ENCODE measurements at regions not wholly inside any gene's neighbourhood (a gene's known extent, or its start where the extent isn't known, plus 50 kb on each side); places are given as distances from the start of the nearest gene placed in this dataset.

- H3K27ac ChIP-seq (ENCODE audit: poor library complexity, severe bottlenecking): no peak overlapping the region
- TF ChIP-seq CTCF (IDR thresholded peaks at IDR 0.05; ENCODE audit: poor library complexity, severe bottlenecking): no peak
- H3K4me1 ChIP-seq (ENCODE audit: insufficient read depth, poor library complexity, severe bottlenecking): no peaks in the 10 kb centered on the region
- no peak overlapping the region for H3K4me3 ChIP-seq (ENCODE audit: severe bottlenecking)
- H3K36me3 ChIP-seq (ENCODE audit: low read depth): no peaks in the 10 kb centered on the region
- H3K27me3 ChIP-seq (ENCODE audit: insufficient read depth, poor library complexity, severe bottlenecking): peaks cover 4% of the 10 kb centered on the region
- ATAC-seq (ENCODE audit: low read depth): no peak
- no peak for DNase-seq (ENCODE audit: low spot score)
- H3K9me3 ChIP-seq (ENCODE audit: severe bottlenecking): no peaks in the 10 kb centered on the region
Measured at GRCh38 chr1:181206513-181206912, 118.0 kb downstream of the IER5 start.

GRCh38 chr1:181206979-181207790 lies 118.7 kb downstream of the IER5 start:
- H3K4me1 ChIP-seq (ENCODE audit: insufficient read depth, poor library complexity, severe bottlenecking): no peaks in the 10 kb centered on the region
- DNase-seq (ENCODE audit: low spot score): no peak
- no peak for TF ChIP-seq CTCF (IDR thresholded peaks at IDR 0.05; ENCODE audit: poor library complexity, severe bottlenecking)
- no peak overlapping the region for H3K4me3 ChIP-seq (ENCODE audit: severe bottlenecking)
- H3K27me3 ChIP-seq (ENCODE audit: insufficient read depth, poor library complexity, severe bottlenecking): peaks cover 5% of the 10 kb centered on the region
- no peak for ATAC-seq (ENCODE audit: low read depth)
- H3K27ac ChIP-seq (ENCODE audit: poor library complexity, severe bottlenecking): no peak overlapping the region
- H3K36me3 ChIP-seq (ENCODE audit: low read depth): no peaks in the 10 kb centered on the region
- no peaks in the 10 kb centered on the region for H3K9me3 ChIP-seq (ENCODE audit: severe bottlenecking)

- TF ChIP-seq CTCF (IDR thresholded peaks at IDR 0.05; ENCODE audit: poor library complexity, severe bottlenecking): no peak
- H3K4me1 ChIP-seq (ENCODE audit: insufficient read depth, poor library complexity, severe bottlenecking): no peaks in the 10 kb centered on the region
- H3K27me3 ChIP-seq (ENCODE audit: insufficient read depth, poor library complexity, severe bottlenecking): peaks cover 5% of the 10 kb centered on the region
- ATAC-seq (ENCODE audit: low read depth) (no peak), DNase-seq (ENCODE audit: low spot score) (no peak)
- H3K4me3 ChIP-seq (ENCODE audit: severe bottlenecking): no peak overlapping the region
- H3K27ac ChIP-seq (ENCODE audit: poor library complexity, severe bottlenecking): no peak overlapping the region
- H3K36me3 ChIP-seq (ENCODE audit: low read depth): no peaks in the 10 kb centered on the region
- H3K9me3 ChIP-seq (ENCODE audit: severe bottlenecking): no peaks in the 10 kb centered on the region
Measured at GRCh38 chr1:181208083-181208482, 119.6 kb downstream of the IER5 start.

- ATAC-seq (ENCODE audit: low read depth) (no peak), DNase-seq (ENCODE audit: low spot score) (no peak)
- Histone ChIP-seq H3K27ac (ENCODE audit: poor library complexity, severe bottlenecking) (no peak overlapping the region), H3K27me3 (ENCODE audit: insufficient read depth, poor library complexity, severe bottlenecking) (peaks cover 5% of the 10 kb centered on the region), H3K4me3 (ENCODE audit: severe bottlenecking) (no peak overlapping the region), H3K9me3 (ENCODE audit: severe bottlenecking) (no peaks in the 10 kb centered on the region), H3K36me3 (ENCODE audit: low read depth) (no peaks in the 10 kb centered on the region), H3K4me1 (ENCODE audit: insufficient read depth, poor library complexity, severe bottlenecking) (no peaks in the 10 kb centered on the region)
- TF ChIP-seq CTCF (IDR thresholded peaks at IDR 0.05; ENCODE audit: poor library complexity, severe bottlenecking): no peak
Measured at GRCh38 chr1:181208967-181209366, 120.5 kb downstream of the IER5 start.

GRCh38 chr1:181213056-181213455 lies 124.6 kb downstream of the IER5 start:
- Histone ChIP-seq H3K36me3 (ENCODE audit: low read depth) (no peaks in the 10 kb centered on the region), H3K4me3 (ENCODE audit: severe bottlenecking) (no peak overlapping the region), H3K9me3 (ENCODE audit: severe bottlenecking) (no peaks in the 10 kb centered on the region), H3K27me3 (ENCODE audit: insufficient read depth, poor library complexity, severe bottlenecking) (peaks cover 5% of the 10 kb centered on the region), H3K27ac (ENCODE audit: poor library complexity, severe bottlenecking) (no peak overlapping the region), H3K4me1 (ENCODE audit: insufficient read depth, poor library complexity, severe bottlenecking) (no peaks in the 10 kb centered on the region)
- ATAC-seq (ENCODE audit: low read depth) (no peak), DNase-seq (ENCODE audit: low spot score) (no peak)
- TF ChIP-seq CTCF (IDR thresholded peaks at IDR 0.05; ENCODE audit: poor library complexity, severe bottlenecking): no peak
